ENCODE measurements at regions not wholly inside any gene's neighbourhood (a gene's known extent, or its start where the extent isn't known, plus 50 kb on each side); places are given as distances from the start of the nearest gene placed in this dataset.
"Not testable (repeated sequence)": the region's sequence is repeated elsewhere in the genome, so short reads cannot be mapped to it uniquely, and the experiment has no call there.

DNA sequence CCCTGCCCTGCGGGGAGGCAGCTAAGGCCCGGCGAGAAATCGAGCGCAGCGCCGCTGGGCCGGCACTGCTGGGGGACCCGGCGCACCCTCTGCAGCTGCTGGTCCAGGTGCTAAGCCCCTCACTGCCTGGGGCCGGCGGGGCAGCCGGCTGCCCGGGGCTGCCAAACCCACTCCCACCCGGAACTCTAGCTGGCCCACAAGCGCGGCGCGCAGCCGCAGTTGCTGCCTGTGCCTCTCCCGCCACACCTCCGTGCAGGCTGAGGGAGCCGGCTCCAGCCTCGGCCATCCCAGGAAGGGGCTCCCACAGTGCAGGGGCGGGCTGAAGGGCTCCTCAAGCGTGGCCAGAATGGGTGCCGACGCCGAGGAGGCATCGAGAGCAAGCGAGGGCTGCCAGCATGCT lies 249.9 kb downstream of the FGF9 start:
- DNase-seq, result not testable (repeated sequence)

DNA sequence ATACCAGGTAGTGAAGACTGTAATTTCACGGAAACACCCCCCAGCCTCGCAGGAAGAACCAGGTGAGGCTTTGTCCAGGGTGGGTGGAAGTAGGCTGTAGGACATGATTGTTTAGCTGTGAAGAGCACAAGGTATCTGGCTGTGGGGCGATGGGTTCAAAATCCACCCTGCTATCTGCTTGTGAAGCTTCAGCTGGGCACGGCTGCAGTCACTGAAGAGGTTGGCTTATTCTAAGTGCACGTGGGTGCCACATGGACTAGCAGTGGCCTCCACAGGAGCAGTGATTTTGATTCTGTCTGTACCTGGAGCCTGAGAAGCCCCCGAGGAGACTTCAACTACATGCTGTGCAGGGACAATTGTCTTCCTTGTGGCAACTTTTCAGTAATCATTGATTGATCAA lies 254.1 kb downstream of the FGF9 start:
- DNase-seq, result no peak

DNA sequence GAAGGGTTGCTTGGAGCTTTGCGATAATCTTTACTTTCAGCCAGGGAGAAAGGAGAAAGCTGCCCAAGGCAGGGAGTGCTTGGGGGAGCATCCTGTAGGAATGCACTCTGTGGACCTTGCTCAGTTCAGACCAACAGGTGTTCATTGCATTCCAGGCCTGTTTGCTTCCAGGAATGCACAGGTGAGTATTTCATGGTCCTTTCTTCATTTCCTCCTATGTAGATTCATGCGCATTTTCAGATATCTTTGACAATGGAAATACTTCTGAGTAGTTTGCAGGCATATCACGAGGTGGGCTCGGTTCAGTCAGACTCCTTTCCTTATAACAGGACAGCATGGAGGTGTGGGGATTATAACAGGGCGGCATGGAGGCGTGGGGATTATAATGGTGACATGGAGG lies 254.8 kb downstream of the FGF9 start:
- DNase-seq, result no peak

DNA sequence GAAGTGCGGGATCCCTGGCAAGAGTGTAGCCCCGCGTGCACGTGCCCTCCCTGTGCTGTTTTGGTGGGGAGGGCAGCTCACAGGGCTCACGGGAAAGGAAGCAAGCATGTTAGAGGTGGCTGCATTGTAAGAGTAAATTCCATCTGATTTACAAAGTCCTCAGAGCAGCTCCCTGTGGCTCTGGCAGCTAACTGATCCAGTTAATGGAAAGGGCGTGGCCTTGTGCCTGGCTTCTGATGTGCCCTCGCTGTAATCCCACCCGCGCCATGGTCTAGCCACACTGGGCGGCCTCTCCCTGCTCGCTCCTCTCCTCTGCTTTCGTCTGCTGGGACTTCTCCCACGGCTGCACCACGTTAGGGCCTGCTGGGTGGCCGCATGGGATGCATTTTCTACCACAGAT lies 258.5 kb downstream of the FGF9 start:
- DNase-seq, result no peak

DNA sequence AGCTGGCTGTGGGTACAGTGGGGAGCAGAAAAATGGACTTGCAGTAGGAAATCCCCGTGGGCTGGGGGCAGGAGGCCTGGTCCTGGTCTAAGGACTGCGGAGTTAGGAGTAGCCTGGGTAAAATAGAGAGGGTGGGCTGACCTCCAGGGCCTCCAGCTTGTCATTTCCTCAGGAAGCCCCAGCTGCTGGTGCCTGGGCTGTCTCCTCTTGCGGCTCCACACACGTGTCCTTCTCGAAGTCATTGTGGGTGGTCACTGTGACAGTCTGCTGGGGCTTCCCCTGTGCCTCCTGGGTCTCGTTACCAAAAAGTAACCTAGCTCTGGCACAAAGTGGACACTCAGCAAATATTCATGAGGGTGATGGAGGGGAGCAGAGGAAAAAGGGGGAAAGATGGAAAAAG lies 259.7 kb downstream of the FGF9 start:
- no peak for DNase-seq

DNA sequence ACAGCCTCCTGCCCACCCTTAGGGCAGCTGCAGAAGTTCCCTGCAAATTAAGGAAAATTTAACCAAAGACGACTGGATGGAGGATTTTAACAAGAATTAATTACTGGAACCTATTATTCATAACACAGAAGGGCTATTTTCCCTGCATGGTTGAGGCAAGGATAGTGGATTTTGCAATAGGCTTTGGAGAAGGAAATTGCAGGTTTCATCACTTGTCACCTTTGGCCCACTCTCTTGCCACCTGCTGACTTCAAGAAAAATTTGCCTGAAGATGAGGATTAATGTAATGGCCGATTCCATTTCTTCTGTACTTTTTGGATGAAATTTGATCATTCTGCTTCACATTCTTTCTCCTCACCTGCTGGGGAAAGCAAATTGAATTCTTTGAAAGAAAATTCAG lies 261.7 kb downstream of the FGF9 start:
- peak; percentile 32 for DNase-seq

DNA sequence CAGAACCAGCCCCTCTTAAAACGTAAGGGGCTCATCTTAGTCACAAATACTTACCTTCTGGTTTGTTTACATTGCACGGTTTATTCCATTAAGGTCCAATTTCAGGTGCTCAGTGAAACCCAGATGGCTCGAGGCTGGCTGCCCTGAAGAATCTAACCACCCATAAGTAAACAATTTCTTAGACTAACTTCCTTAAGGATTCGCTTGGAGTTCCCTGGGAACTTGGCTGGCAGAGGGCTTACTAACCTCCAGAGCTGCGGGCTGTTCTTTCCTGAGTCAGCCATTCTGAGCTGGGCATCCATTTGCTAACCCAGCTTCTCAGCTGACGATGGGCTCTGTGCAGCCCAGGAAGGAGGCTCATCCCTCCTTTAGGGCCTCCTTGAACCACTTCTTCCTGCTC lies 262.1 kb downstream of the FGF9 start:
- DNase-seq, result peak; percentile 48

DNA sequence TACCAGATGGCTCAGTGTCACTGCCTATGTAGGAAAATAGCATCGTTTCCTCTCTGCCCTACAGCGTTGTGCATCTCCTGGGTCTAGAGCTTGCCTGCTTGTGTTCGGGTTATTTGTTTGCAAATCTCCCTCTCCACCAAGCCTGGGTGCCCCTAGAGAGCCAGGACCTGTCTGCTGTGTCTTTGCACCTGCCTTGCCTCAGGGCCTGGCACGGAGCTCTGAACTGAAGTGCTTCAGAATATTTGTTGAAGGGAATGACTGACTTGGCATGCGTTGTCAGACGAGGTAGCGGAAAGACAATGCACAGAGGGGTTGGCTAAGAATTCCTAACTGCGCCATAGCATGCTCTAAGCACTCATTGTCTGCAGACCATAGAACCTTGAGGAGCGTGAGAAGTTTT lies 263.4 kb downstream of the FGF9 start:
- peak; percentile 96 for DNase-seq

DNA sequence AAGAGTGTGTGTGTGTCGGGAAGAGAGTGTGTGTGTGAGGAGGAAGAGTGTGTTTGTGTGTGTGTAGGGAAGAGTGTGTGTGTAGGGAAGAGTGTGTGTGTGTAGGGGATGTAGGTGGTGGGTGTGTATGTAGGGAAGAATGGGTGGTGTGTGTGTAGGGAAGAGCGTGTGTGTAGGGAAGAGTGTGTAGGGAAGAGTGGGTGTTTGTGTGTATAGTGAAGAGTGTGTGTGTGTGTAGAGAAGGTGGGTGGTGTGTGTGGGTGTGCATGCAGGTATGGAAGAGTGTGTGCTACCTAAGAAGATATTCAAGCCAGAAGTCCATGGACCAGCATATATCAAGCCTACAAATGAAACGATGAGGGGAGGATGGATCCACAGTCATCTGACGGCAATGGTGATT lies 265.8 kb downstream of the FGF9 start:
- DNase-seq, result no peak

DNA sequence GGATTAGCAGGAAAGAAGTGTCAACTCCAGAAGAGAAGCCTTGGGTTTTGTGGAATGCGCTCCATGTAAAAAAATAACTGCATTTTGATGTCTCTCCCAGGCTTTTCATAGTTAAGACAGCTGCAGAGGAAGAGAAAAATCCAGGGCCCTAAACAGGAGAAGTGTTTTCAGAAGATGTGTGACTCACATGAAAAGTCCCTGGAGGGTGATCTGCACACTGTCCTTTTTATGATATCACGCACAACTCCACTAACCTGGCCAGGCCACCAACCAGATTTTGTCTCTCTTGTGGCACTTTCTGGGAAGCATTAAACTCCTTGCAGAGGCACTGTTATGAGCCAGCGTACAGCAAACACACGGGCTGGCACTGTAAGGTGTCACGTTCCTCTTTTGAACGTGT lies 267.3 kb downstream of the FGF9 start:
- peak; percentile 9 for DNase-seq

DNA sequence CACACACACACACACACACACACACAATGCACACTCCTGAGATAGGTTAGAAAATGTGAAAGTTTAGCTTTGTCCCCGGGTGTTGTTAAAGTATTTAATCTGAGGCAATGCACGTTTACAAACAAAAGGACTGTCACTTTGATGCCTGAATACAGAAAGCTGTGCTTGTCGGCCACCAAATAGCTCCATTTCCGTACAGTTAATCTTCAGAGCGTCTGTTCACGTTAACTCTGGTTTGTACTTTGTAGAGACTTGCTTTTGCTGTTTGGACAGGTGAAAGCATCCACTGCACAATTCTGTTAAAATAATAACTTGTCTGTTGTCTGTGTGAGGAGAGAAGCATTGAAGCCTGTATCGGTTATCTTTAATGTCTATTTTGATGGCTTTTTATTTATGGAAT lies 267.8 kb downstream of the FGF9 start:
- DNase-seq, result no peak

DNA sequence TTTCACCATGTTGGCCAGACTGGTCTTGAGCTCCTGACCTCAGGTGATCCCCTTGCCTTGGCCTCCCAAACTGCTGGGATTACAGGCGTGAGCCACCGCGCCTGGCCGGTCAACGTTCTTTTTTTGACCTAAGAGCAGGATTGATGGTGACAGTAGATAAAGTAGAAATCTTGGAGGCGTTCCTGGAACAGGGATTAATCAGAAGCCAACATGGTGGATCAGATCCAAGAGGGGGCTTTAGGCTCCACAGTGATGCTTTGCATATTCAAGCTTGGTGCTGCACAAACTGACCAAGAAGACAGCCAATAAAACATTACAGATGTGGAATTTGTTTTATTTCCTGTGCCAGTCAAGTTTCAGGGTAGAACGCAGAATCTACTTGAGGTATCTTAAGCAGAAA lies 271.2 kb downstream of the FGF9 start:
- no peak for DNase-seq

DNA sequence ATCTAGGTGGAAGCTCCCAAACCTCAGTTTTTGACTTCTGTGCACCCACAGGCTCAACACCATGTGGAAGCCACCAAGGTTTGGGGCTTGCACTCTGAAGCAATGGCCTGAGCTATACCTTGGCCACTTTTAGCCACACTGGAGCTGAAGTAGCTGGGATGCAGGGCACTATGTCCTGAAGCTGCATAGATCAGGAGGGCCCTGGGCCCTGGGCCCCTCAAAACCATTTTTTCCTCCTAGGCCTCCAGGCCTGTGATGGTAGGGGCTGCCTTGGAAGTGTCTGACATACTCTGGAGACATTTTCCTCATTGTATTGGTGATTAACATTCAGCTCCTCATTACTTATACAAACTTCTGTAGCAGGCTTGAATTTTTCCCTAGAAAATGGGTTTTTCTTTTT lies 273.7 kb downstream of the FGF9 start:
- no peak for DNase-seq

DNA sequence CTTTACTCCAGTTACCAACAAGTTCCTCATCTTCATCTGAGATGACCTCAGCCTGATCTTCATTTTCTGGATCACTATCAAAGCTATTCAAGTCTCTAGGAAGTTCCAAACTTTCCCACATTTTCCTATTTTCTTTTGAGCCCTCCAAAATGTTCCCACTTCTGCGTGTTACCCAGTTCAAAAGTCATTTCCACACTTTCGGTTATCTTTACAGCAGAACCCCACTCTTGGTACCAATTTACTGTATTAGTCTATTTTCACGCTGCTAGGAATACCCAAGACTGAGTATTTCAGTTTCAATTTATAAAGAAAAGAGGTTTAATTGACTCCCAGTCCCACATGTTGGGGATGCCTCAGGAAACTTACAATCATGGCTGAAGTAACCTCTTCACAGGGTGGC lies 274.3 kb downstream of the FGF9 start:
- DNase-seq, result no peak

DNA sequence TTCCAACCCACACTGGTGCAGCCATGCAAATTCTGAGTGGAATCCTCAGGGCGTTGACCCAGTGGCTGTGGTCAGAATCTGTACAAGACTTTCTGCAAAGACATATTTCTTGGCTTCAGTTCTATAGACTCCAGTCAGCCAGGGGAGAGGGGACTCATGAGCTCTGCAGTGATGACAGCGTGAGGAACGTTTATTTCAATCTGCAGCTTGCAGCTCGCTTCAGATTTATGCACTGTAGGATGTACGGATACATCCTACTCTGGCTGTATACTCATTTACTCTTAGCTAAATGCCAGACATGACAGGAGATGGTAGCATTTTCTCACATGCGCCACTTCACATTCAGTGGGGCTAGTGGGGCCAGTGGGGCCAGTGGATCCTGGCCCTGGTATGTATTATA lies 276.1 kb downstream of the FGF9 start:
- no peak for DNase-seq

DNA sequence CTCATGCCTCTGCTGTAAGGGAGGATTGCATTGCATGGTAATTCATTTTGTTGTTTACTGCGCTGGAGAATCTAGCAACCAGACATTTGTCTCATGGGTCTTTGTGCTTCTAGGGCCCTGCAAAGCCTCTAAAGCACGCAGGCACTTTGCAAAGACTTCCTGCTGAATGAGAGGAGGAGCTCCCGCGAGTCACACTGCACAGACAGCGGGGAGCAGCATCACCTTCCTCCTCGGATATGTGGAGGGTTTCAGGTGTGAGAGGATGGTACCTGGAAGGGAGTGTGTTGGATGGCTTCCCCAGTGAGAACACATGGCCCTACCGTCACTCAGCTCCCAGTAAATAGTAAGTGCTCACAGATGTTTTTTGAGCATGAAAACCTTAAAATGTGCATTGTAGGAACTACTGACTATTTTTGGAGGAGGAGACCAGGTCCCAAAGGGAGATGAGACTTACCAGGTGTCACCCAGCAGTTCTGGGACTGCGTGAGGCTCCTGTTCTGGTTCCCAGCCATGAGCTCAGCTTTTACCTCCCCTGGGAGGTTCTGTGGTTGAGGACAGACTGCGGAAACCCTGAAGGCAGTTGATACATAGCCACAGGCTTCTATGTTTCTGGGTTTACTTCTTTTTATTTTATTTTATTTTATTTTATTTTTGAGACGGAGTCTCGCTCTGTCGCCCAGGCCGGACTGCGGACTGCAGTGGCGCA lies 278.0 kb downstream of the FGF9 start:
- DNase-seq, result peak; percentile 23

DNA sequence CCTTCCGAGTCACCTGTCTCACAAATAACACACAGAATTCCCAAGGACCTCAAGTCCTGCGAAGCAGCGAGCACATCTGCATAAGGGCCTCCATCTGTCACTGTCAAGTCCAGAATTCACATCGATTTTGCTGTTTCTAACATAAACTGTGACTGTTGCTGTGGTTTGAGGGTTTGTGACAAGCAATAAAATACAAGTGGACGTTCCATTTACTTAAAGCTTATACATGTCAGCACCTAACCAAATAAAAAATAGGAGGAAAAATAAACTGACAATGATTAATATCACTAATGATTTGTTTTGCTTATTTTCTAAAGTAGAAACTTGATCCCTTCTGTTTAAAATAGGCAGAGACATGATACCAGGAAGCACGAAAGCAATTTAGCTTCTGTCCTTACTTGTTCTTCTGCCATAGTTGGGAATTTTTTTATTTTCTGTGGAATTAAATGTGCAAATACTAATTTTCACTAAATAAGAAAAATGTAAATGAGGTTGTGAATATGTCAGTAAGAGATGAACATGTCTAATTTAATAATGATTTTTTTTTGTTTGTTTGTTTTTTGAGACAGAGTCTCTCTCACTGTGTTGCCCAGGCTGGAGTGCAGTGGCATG lies 279.1 kb downstream of the FGF9 start:
- DNase-seq, result peak; percentile 82

DNA sequence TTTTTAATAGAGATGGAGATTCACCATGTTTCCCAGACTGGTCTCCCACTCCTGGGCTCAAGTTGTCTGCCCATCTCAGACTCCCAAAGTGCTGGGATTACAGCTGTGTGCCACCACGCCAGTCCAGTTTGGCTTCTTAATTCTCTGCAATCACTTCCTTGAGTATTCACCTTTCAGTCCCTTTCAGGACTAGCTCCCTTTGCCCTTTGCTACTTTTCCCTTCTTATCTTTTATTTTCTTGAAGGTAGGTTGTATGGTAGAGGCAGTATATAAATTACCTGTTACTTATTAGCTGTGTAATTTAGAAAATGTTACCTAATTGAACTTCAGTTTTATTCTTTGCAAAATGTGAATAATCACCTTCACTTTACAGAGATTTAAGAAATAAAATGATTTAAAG lies 285.8 kb downstream of the FGF9 start:
- DNase-seq, result no peak

DNA sequence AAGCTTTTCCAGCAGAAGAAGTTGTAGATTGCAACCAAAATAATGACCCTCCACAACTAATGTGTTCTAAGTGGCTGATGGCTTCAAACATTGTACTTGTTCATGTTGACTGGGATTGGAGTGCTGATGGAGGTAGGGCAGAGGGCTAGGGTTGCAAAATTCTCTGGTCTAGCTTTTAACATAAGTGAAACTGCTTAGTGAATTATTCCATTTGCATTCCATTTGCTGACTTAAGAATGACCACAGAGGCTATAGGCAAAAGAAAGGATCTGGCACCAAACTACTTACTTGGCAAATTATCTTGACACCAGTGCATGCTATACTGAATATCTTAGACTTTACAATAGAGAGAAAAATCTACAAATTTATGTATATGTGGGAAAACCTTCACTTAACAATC lies 287.0 kb downstream of the FGF9 start:
- no peak for DNase-seq

DNA sequence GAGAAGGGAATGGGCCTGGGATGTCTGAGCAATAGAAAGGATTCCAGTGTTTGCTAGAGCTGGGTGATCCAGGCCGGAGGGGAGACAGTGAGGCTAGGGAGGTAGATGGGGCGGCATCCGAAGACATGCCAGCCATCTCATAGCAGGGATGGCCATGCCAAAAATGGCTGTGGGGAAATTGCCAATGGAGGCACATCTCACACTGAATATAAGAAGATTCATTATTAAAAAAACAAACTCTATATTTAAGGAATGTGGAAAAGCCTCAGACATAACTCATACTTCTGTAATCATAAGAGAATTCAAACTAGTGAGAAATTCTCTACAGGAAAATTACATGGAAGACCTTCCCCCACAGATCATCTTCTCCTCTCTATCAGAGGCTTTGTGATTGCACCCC lies 289.2 kb downstream of the FGF9 start:
- DNase-seq, result no peak

DNA sequence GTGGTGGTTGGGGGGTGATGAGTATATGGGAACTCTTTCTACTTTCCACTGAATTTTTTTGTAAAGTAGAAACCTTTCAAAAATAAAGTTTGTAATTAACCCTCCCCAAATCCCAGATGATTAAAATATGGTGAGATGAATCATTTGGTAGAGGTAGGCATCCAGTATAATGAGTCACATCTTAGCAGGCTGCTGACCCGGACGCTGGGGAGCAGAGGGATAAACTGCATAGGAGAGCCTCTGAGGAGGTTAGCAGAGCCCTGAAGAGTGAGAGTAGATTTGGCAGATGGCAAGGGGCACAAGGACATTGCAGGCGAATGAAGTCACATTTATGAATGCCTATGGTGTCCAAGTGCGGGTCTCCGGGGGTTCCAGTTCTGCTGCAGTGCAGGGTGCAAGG lies 293.8 kb downstream of the FGF9 start:
- no peak for DNase-seq

DNA sequence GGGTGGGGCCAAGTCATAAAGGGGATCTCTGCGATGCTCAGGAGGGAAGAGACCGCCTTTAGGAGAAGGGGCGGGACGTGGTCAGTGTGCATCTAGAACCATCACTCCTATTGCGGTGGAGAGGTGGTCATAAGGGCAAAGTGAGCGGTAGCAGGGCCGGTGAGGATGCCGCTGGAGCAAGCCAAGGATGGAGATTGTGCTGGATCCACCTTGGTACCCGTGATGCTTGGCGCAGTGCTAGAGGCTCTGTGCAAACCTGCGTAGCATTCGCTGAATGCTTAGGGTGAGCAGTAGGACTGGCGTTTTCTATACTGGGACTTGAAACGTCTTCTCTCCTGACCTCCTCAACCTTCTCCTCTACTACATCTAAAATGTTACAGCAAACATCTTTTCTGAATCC lies 294.2 kb downstream of the FGF9 start:
- no peak for DNase-seq

DNA sequence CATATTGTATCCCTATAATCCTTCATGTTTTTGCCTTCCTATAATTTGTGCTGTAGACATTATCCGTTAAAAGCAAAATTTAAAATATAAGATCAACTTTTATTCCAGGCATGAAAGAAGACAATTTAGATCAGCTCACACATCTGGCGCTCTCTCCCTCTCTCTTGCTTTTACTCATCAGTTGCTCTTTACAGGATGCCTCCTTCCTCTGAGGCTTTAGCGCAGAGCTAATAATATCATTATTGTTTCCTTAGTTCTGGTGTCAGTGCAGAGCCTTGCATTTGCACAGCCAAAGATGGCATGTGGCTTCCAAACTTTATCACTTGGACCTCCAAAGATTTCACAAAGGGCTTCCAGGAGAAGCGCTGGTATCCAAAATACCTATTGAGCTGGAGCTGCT lies 295.1 kb downstream of the FGF9 start:
- DNase-seq, result no peak

DNA sequence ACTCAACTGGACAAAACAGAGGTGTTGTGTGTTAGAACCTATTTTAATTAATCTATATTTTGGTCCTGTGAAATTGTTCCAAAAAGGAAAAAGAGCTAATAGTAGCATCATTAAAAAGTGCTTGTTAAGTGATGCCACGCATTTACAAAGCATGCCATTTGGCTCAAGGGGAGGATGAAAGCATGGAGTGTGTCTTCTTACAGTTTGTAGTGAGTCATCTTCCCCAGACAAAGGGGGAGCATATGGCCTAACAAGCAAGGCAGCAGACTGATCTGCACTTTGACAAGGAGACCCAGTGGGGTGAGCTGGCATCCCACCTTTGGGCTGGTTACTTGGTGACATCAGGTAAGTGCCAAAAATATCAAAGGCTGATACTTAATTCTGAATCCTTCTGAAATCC lies 297.0 kb downstream of the FGF9 start:
- peak; percentile 20 for DNase-seq

DNA sequence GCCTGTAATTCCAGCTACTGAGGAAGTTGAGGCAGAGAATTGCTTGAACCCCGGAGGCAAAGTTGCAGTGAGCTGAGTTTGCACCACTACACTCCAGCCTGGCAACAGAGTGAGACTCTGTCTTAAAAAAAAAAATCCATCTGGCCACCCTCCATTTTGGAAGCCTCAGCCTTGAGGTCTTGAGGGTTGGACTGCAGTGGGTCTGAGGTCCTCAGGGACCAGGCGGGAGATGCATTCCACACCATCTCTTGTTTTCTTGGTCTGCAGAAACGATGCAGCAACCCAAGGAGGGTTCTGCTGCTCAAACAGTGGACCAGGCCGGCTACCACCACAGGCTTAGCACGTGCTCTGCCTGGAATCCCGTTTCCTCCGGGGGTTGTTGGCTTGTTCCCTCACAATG lies 299.3 kb downstream of the FGF9 start:
- DNase-seq, result no peak
